ENCODE measurements at regions not wholly inside any gene's neighbourhood (a gene's known extent, or its start where the extent isn't known, plus 50 kb on each side); places are given as distances from the start of the nearest gene placed in this dataset.
"Not testable (repeated sequence)": the region's sequence is repeated elsewhere in the genome, so short reads cannot be mapped to it uniquely, and the experiment has no call there.

GRCh38 chr5:23410775-23411174 is 96.6 kb upstream of the PRDM9 start:
- H4K20me1 ChIP-seq (ENCODE audit: insufficient read depth, low read length); H3K27ac ChIP-seq (ENCODE audit: extremely low read length, insufficient read depth, low read length); H3K4me2 ChIP-seq (ENCODE audit: low read depth, low read length); DNase-seq (ENCODE audit: low spot score); H3K4me1 ChIP-seq (ENCODE audit: insufficient read depth, low read length); BruUV-seq (replicated peaks); H3K9ac ChIP-seq (ENCODE audit: insufficient read depth, low read depth, low read length); H3K4me3 ChIP-seq (replicated peaks in 1 of 3; ENCODE audit: insufficient read depth in 1 of 3, low read depth in 2 of 3, low read length in 3 of 3); POLR2A ChIA-PET; intact Hi-C loops (cut with micrococcal nuclease; ENCODE audit: unreplicated experiment); H3K36me3 ChIP-seq (replicated peaks in 1 of 2; ENCODE audit: control insufficient read depth in 1 of 2, insufficient read depth in 2 of 2, low read length in 2 of 2); H3K79me2 ChIP-seq (ENCODE audit: insufficient read depth, low read length); FAIRE-seq; in situ Hi-C loops (cut with HindIII; ENCODE audit: extremely low pct_ligation_motif_present, low pct_unique_long_range_greater_than_20kb); H3K27me3 ChIP-seq (ENCODE audit: control insufficient read depth in 1 of 2, insufficient read depth in 2 of 2, low read length in 2 of 2); H2AFZ ChIP-seq (ENCODE audit: low read length); CTCF ChIA-PET (ENCODE audit: low intra/inter-chr PET ratio, low total read pairs); ATAC-seq: not testable (repeated sequence)
- TF ChIP-seq MAFK (conservative IDR thresholded peaks at IDR 0.05 in 1 of 2, IDR thresholded peaks at IDR 0.05 in 1 of 2; ENCODE audit: low read length in 2 of 2) (peak in 1 of 2 experiments; percentile 35; a peak in 2 of 4 replicates), MAFF (IDR thresholded peaks at IDR 0.05; ENCODE audit: low read depth, low read length) (peak; percentile 9; the same call in 1 of the 2 replicates)
- peaks cover 46% of the 10 kb centered on the region for H3K9me3 ChIP-seq (ENCODE audit: low read length)
- 26% methylated on average over 5 of the region's 5 CpGs for WGBS (ENCODE audit: low lambda C conversion rate)

- Histone ChIP-seq H3K4me1 (ENCODE audit: insufficient read depth, low read length) (no peaks in the 10 kb centered on the region), H4K20me1 (ENCODE audit: insufficient read depth, low read length) (no peaks in the 10 kb centered on the region), H3K27ac (ENCODE audit: extremely low read length, insufficient read depth, low read length) (no peak overlapping the region), H3K9me3 (ENCODE audit: low read length) (peaks cover 34% of the 10 kb centered on the region), H3K4me2 (ENCODE audit: low read depth, low read length) (no peak overlapping the region), H3K79me2 (ENCODE audit: insufficient read depth, low read length) (no peaks in the 10 kb centered on the region), H3K4me3 (replicated peaks in 1 of 3; ENCODE audit: insufficient read depth in 1 of 3, low read depth in 2 of 3, low read length in 3 of 3) (no peak overlapping the region), H3K36me3 (replicated peaks in 1 of 2; ENCODE audit: control insufficient read depth in 1 of 2, insufficient read depth in 2 of 2, low read length in 2 of 2) (no peaks in the 10 kb centered on the region), H3K27me3 (ENCODE audit: control insufficient read depth in 1 of 2, insufficient read depth in 2 of 2, low read length in 2 of 2) (no peaks in the 10 kb centered on the region), H2AFZ (ENCODE audit: low read length) (no peak overlapping the region), H3K9ac (ENCODE audit: insufficient read depth, low read depth, low read length) (no peak overlapping the region)
- WGBS (ENCODE audit: low lambda C conversion rate) = 56% methylated on average over 3 of the region's 3 CpGs
- no peak for FAIRE-seq
- intact Hi-C loops (cut with micrococcal nuclease; ENCODE audit: unreplicated experiment) (no loop called here), in situ Hi-C loops (cut with HindIII; ENCODE audit: extremely low pct_ligation_motif_present, low pct_unique_long_range_greater_than_20kb) (no loop called here)
- no peak for ATAC-seq
- TF ChIP-seq ZNF724P (CRISPR knock-in tag; IDR thresholded peaks at IDR 0.05; ENCODE audit: borderline replicate concordance) (no peak), ZNF609 (CRISPR knock-in tag; IDR thresholded peaks at IDR 0.05; ENCODE audit: borderline replicate concordance) (no peak), BRCA1 (CRISPR knock-in tag; IDR thresholded peaks at IDR 0.05) (no peak), PATZ1 (CRISPR knock-in tag; IDR thresholded peaks at IDR 0.05) (no peak)
- no peak for DNase-seq (ENCODE audit: low spot score)
- POLR2A ChIA-PET = no interaction called here
- BruUV-seq (replicated peaks) = no TSS peak
- CTCF ChIA-PET (ENCODE audit: low intra/inter-chr PET ratio, low total read pairs) = no interaction called here
Measured at GRCh38 chr5:23405316-23406068, 101.9 kb upstream of the PRDM9 start.

Data from HepG2 (cell line).